Tibial nerve (tissue), 4 donors: ENCODE measurements at regions not wholly inside any gene's neighbourhood (a gene's known extent, or its start where the extent isn't known, plus 50 kb on each side); places are given as distances from the start of the nearest gene placed in this dataset.

Experiments used
- DNase-seq, 2 donors: peaks; one replicate each; pipeline ENCODE4 v3.0.0-alpha.2; 2019; ENCODE audit warnings: low spot score in 2 of 2
- H3K27ac ChIP-seq, 4 donors: fragments of 200-600 bp; sonication (generic) in 3 of 4; one replicate each; pipeline ENCODE4 v1.5.1; 2017 to 2019; ENCODE audit warnings: mild to moderate bottlenecking in 1 of 4
- H3K27me3 ChIP-seq, 2 donors: fragments of 200-600 bp; sonication (generic) in 1 of 2; one replicate each; pipeline versions ENCODE4 v1.5.1 to v1.6.0; 2017 to 2019
- H3K36me3 ChIP-seq, 3 donors: fragments of 200-600 bp; sonication (generic); one replicate each; pipeline ENCODE4 v1.5.1; 2018 to 2019
- H3K4me1 ChIP-seq, 4 donors: fragments of 200-600 bp; sonication (generic) in 3 of 4; one replicate each; pipeline ENCODE4 v1.5.1; 2017 to 2019
- H3K4me3 ChIP-seq, 4 donors: fragments of 200-600 bp; sonication (generic) in 3 of 4; one replicate each; pipeline ENCODE4 v1.5.1; 2017 to 2019; ENCODE audit warnings: mild to moderate bottlenecking in 1 of 4, moderate library complexity in 1 of 4
- H3K9me3 ChIP-seq, 4 donors: fragments of 200-600 bp; sonication (generic) in 3 of 4; one replicate each; pipeline ENCODE4 v1.5.1; 2017 to 2019
- EP300 ChIP-seq, 2 donors: sonication (generic); formaldehyde crosslinking; IDR thresholded peaks; one replicate each; pipeline ENCODE4 v1.6.1; 2017; ENCODE audit warnings: antibody characterized with exemption in 2 of 2, mild to moderate bottlenecking in 1 of 2
- POLR2A ChIP-seq, 2 donors: fragments of 450-650 bp; IDR thresholded peaks; one replicate each; pipeline ENCODE4 v1.6.1; 2017; ENCODE audit warnings: antibody characterized with exemption in 2 of 2, mild to moderate bottlenecking in 2 of 2, moderate library complexity in 2 of 2
- WGBS, 2 donors: methylation state at CpG; one replicate each; pipeline ENCODE4 v1.1.5; 2018; 5-methylcytosine and 5-hydroxymethylcytosine counted together
- TF ChIP-seq, protein P1 (sequence below), 5 experiments: fragments of 200-600 bp in 3 of 5; fragments of 450-650 bp in 2 of 5; sonication (generic) in 3 of 5; IDR thresholded peaks; one replicate each; pipeline ENCODE4 v1.5.1; 2016 to 2019; ENCODE audit warnings: antibody characterized with exemption in 5 of 5, mild to moderate bottlenecking in 3 of 5, moderate library complexity in 2 of 5

DNA sequence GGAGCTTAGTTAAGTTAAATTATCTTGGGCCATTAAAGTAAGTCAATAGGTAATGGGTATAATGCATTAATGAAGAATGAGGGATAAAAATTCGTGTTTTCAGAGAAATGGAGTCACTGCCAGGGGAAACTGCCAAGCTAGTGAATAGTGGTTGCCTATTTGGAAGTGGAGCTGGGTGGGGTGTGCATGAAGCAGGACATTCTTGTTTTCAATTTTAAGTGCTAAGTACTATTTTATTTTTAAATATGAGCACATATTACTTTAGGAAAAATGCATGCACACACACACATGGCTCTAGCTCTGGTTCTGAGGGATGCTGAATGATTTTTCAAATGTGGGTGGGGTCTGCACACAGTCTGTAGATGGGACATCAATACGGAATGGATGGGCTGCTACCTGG is 717.7 kb upstream of the SGCG start:
- no peaks in the 10 kb centered on the region for H3K9me3 ChIP-seq
- no peak overlapping the region for H3K27ac ChIP-seq
- no peaks in the 10 kb centered on the region for H3K27me3 ChIP-seq
- H3K4me1 ChIP-seq: peaks cover 0 to 4% (median 0%) of the 10 kb centered on the region in 4 donors
- H3K36me3 ChIP-seq: no peaks in the 10 kb centered on the region
- 63 to 67% methylated on average over 2 of the region's 2 CpGs for WGBS, 2 donors
- H3K4me3 ChIP-seq: no peak overlapping the region
- TF ChIP-seq EP300 (IDR thresholded peaks at IDR 0.05) (no peak), POLR2A (IDR thresholded peaks at IDR 0.05) (no peak)
- TF ChIP-seq, protein P1, sequence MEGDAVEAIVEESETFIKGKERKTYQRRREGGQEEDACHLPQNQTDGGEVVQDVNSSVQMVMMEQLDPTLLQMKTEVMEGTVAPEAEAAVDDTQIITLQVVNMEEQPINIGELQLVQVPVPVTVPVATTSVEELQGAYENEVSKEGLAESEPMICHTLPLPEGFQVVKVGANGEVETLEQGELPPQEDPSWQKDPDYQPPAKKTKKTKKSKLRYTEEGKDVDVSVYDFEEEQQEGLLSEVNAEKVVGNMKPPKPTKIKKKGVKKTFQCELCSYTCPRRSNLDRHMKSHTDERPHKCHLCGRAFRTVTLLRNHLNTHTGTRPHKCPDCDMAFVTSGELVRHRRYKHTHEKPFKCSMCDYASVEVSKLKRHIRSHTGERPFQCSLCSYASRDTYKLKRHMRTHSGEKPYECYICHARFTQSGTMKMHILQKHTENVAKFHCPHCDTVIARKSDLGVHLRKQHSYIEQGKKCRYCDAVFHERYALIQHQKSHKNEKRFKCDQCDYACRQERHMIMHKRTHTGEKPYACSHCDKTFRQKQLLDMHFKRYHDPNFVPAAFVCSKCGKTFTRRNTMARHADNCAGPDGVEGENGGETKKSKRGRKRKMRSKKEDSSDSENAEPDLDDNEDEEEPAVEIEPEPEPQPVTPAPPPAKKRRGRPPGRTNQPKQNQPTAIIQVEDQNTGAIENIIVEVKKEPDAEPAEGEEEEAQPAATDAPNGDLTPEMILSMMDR (IDR thresholded peaks at IDR 0.05): no peak
- DNase-seq: no peak

DNA sequence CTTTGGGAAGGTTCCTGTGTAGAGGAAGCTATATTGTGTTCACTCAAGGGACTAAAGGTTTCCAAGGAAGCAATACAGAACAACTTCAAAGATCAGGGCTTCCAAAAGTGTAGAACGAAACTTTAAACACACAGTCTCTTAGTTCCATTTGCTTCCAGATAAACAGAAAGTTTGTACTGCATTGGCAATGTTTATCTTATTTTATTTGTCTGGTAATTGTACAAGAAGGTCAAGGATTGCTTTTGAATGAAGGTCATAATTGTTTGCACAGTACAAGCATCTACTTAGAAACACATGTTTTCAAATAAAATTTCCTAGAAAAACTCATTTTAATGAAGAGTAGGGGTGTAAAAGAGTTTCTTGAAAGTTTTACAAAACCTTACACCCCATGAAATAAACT is 712.7 kb upstream of the SGCG start:
- Histone ChIP-seq H3K36me3 (no peaks in the 10 kb centered on the region), H3K27me3 (no peaks in the 10 kb centered on the region), H3K9me3 (no peaks in the 10 kb centered on the region), H3K4me3 (no peak overlapping the region), H3K27ac (no peak overlapping the region), H3K4me1 (peaks cover 0 to 12% (median 0%) of the 10 kb centered on the region in 4 donors)
- WGBS, 2 donors: 42 to 50% methylated on average over 1 of the region's 1 CpG
- DNase-seq: no peak
- TF ChIP-seq, protein P1 (IDR thresholded peaks at IDR 0.05): no peak
- no peak for TF ChIP-seq POLR2A (IDR thresholded peaks at IDR 0.05)
- TF ChIP-seq EP300 (IDR thresholded peaks at IDR 0.05): no peak

DNA sequence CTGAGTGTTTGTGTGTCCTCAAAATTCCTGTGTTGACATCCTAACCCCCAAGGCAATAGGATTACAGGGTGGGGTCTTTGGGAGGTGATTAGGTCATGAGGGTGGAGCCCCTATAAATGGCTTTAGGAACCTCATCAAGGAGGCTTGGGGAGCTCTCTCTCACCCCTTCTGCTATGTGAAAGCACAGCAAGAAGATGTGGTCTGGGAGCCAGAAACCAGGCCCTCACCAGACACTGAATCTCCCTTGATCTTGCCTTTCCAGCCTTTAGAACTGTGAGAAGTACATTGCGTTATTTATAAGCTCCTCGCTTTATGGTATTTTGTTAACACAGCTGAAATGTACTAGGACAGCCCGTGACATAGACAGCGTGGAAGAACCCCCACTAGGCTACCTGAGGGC is 712.0 kb upstream of the SGCG start:
- WGBS, 2 donors: 60 to 72% methylated on average over 4 of the region's 4 CpGs
- no peak for DNase-seq
- H3K4me1 ChIP-seq: peaks cover 0 to 12% (median 0%) of the 10 kb centered on the region in 4 donors
- TF ChIP-seq EP300 (IDR thresholded peaks at IDR 0.05) (no peak), POLR2A (IDR thresholded peaks at IDR 0.05) (no peak)
- TF ChIP-seq, protein P1 (IDR thresholded peaks at IDR 0.05): no peak
- no peak overlapping the region for H3K4me3 ChIP-seq
- no peaks in the 10 kb centered on the region for H3K9me3 ChIP-seq
- H3K36me3 ChIP-seq: no peaks in the 10 kb centered on the region
- no peaks in the 10 kb centered on the region for H3K27me3 ChIP-seq
- H3K27ac ChIP-seq: peak overlapping the region in 2 of 4 donors; percentile 21 to 62

DNA sequence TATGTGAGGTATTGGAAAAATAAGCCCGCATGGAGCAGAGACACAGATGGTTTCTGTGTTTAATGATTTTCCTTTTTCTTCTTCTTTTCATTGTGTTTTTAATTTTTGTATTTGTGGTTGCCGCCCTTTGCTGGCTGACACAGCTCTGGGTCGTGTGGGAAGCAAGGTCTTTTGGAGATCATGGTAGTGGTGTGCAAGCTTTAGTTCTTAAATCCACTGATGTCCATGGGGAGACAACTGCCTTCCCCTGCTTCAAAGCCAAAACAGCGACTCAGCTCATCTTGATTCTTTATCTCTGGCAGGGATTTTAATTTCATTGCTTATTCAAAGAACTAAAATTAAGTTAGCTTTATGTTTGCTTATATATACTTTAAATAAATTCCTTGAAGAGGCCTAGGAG is 711.3 kb upstream of the SGCG start:
- Histone ChIP-seq H3K4me3 (no peak overlapping the region), H3K27ac (peak overlapping the region in 1 of 4 donors; percentile 62), H3K4me1 (peaks cover 0 to 12% (median 0%) of the 10 kb centered on the region in 4 donors), H3K27me3 (no peaks in the 10 kb centered on the region), H3K36me3 (no peaks in the 10 kb centered on the region), H3K9me3 (no peaks in the 10 kb centered on the region)
- 43 to 52% methylated on average over 4 of the region's 4 CpGs for WGBS, 2 donors
- TF ChIP-seq, protein P1 (IDR thresholded peaks at IDR 0.05): no peak
- no peak for DNase-seq

DNA sequence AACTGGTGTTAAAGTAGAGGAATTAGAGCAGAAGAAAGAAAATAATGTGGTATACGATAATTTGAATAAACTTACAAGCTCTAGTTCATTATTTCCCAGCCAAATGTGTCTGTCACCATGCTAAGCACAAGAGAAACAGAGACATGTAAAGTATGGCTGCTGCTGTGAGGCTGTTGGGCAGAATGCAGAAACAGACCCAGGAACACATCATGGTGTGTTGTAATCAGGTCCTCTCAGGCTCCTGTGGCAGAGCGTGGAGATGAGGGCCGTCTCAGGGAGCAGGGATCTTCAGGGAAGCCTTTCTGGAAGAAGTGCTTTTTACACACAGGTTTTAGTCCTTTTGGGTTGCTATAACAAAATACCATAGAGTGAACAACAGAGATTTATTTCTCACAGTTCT is 710.7 kb upstream of the SGCG start:
- no peak for DNase-seq
- TF ChIP-seq POLR2A (IDR thresholded peaks at IDR 0.05): no peak
- no peaks in the 10 kb centered on the region for H3K36me3 ChIP-seq
- no peaks in the 10 kb centered on the region for H3K9me3 ChIP-seq
- H3K27ac ChIP-seq: peak overlapping the region in 1 of 4 donors; percentile 62
- H3K4me1 ChIP-seq: peaks cover 0 to 12% (median 0%) of the 10 kb centered on the region in 4 donors
- H3K4me3 ChIP-seq: no peak overlapping the region
- WGBS, 2 donors: 74 to 84% methylated on average over 3 of the region's 3 CpGs
- H3K27me3 ChIP-seq: no peaks in the 10 kb centered on the region

DNA sequence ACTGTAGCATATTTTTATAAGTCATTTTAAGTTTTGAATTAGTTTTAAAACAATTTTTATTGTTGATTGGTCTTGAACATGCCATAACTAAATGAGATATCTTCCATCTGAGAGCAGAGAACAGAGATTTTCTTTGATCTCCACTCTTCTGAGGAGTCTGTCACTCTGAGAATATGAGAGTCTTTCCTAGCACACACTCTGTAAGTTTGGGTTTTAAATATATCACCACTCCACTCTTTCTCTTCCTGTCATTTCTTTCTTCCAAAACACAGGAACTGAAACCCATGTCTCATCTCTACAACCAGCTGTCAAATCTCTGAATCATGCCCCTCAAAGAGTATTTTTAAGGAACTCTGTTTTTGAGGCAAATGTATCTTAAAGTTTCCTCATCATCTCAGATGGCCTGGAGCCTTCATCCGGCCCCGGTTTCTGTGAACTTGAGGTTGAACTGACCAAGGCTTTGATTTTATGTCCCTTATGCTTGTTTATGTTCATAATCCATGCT is 698.2 kb upstream of the SGCG start:
- no peak for DNase-seq
- H3K4me3 ChIP-seq: no peak overlapping the region
- WGBS, 2 donors: 90 to 92% methylated on average over 2 of the region's 2 CpGs
- H3K9me3 ChIP-seq: no peaks in the 10 kb centered on the region
- H3K27ac ChIP-seq: no peak overlapping the region
- H3K4me1 ChIP-seq: peaks cover 0 to 12% (median 0%) of the 10 kb centered on the region in 4 donors
- no peak for TF ChIP-seq EP300 (IDR thresholded peaks at IDR 0.05)
- TF ChIP-seq, protein P1 (IDR thresholded peaks at IDR 0.05): no peak
- TF ChIP-seq POLR2A (IDR thresholded peaks at IDR 0.05): no peak
- H3K27me3 ChIP-seq: no peaks in the 10 kb centered on the region
- no peaks in the 10 kb centered on the region for H3K36me3 ChIP-seq
